Endodermal cell (in vitro differentiated cells): ENCODE measurements at regions not wholly inside any gene's neighbourhood (a gene's known extent, or its start where the extent isn't known, plus 50 kb on each side); places are given as distances from the start of the nearest gene placed in this dataset.

ENCODE experiments used
- DNase-seq: peaks from one replicate; pipeline ENCODE4 v3.0.0-alpha.2; 2017
- H3K27ac ChIP-seq: 2 replicates; pipeline ENCODE4 v1.5.1; 2013; ENCODE audit warnings: mild to moderate bottlenecking, low read depth, low read length, moderate library complexity
- H3K27me3 ChIP-seq: 2 replicates; pipeline ENCODE4 v1.6.1; 2013; ENCODE audit warnings: mild to moderate bottlenecking, low read length, moderate library complexity; ENCODE audit not compliant: insufficient read depth, control insufficient read depth, poor library complexity, severe bottlenecking
- H3K36me3 ChIP-seq: 2 replicates; pipeline ENCODE4 v1.7.0; 2013; ENCODE audit warnings: mild to moderate bottlenecking, low read length, moderate library complexity; ENCODE audit not compliant: control insufficient read depth, insufficient read depth
- H3K4me1 ChIP-seq: one replicate; pipeline ENCODE4 v1.7.0; 2013; ENCODE audit warnings: low read length; ENCODE audit not compliant: control insufficient read depth, insufficient read depth
- H3K4me3 ChIP-seq: 2 replicates; pipeline ENCODE4 v1.5.1; 2013; ENCODE audit warnings: mild to moderate bottlenecking, low read length, moderate library complexity
- H3K9ac ChIP-seq: 2 replicates; pipeline ENCODE4 v1.6.1; 2013; ENCODE audit warnings: mild to moderate bottlenecking, low read length, moderate library complexity; ENCODE audit not compliant: poor library complexity, severe bottlenecking; ENCODE audit errors: extremely low read depth
- H3K9me3 ChIP-seq: 2 replicates; pipeline ENCODE4 v1.6.1; 2013; ENCODE audit warnings: mild to moderate bottlenecking, low read length, moderate library complexity; ENCODE audit not compliant: control insufficient read depth
- H3K27ac Mint-ChIP-seq: 2 replicates; pipeline ENCODE4 v1.8.0; 2020; ENCODE audit warnings: mixed read lengths
- H3K27me3 Mint-ChIP-seq: 2 replicates; pipeline ENCODE4 v1.8.0; 2021; ENCODE audit warnings: mild to moderate bottlenecking, mixed read lengths; ENCODE audit not compliant: insufficient read depth
- H3K36me3 Mint-ChIP-seq: 2 replicates; pipeline ENCODE4 v1.8.0; 2020; ENCODE audit warnings: low read depth, mixed read lengths
- H3K4me1 Mint-ChIP-seq: 2 replicates; pipeline ENCODE4 v1.8.0; 2020; ENCODE audit warnings: mixed read lengths
- H3K4me3 Mint-ChIP-seq: 2 replicates; pipeline ENCODE4 v1.8.0; 2020; ENCODE audit warnings: mild to moderate bottlenecking, moderate library complexity, mixed read lengths
- H3K9me3 Mint-ChIP-seq: 2 replicates; pipeline ENCODE4 v1.8.0; 2020; ENCODE audit warnings: mild to moderate bottlenecking, mixed read lengths
- CTCF ChIP-seq: fragments of 200-600 bp; sonication (generic); conservative IDR thresholded peaks from 2 replicates; pipeline ENCODE4 v1.5.0; 2021; ENCODE audit warnings: antibody characterized with exemption, mild to moderate bottlenecking
- WGBS, 2 experiments: methylation state at CpG; one replicate each; pipeline versions ENCODE4 v1.1.5 to v1.1.7; 2013; ENCODE audit warnings: missing lambda C conversion rate in 2 of 2, mixed read lengths in 1 of 2; ENCODE audit not compliant: insufficient coverage in 1 of 2, insufficient read length in 1 of 2; 5-methylcytosine and 5-hydroxymethylcytosine counted together

- Mint-ChIP-seq H3K4me1 (peaks cover 22% of the 10 kb centered on the region), H3K9me3 (no peaks in the 10 kb centered on the region), H3K4me3 (no peak overlapping the region), H3K27ac (no peak overlapping the region), H3K27me3 (no peaks in the 10 kb centered on the region), H3K36me3 (peaks cover 46% of the 10 kb centered on the region)
- Histone ChIP-seq H3K9ac (no peak overlapping the region), H3K4me3 (no peak overlapping the region), H3K27me3 (no peaks in the 10 kb centered on the region), H3K9me3 (no peaks in the 10 kb centered on the region), H3K27ac (no peak overlapping the region), H3K4me1 (no peaks in the 10 kb centered on the region), H3K36me3 (peaks cover 76% of the 10 kb centered on the region)
- TF ChIP-seq CTCF: no peak
- DNase-seq: no peak
Observed at GRCh38 chr12:23099604-23100003, 474.6 kb downstream of the ETNK1 start.

GRCh38 chr12:23108957-23109356, 484.0 kb downstream of the ETNK1 start:
- H3K4me1 Mint-ChIP-seq: peaks cover 10% of the 10 kb centered on the region
- no peak overlapping the region for H3K9ac ChIP-seq
- H3K36me3 Mint-ChIP-seq: peaks cover 47% of the 10 kb centered on the region

GRCh38 chr12:23113781-23114180, 488.8 kb downstream of the ETNK1 start:
- H3K9me3 ChIP-seq: no peaks in the 10 kb centered on the region
- Mint-ChIP-seq H3K27ac (peak overlapping the region; percentile 19), H3K36me3 (peaks cover 36% of the 10 kb centered on the region), H3K9me3 (no peaks in the 10 kb centered on the region), H3K27me3 (no peaks in the 10 kb centered on the region), H3K4me1 (peaks cover 22% of the 10 kb centered on the region), H3K4me3 (no peak overlapping the region)
- H3K4me1 ChIP-seq: no peaks in the 10 kb centered on the region
- 94 to 96% methylated on average over 3 to 4 of the region's 4 CpGs for WGBS, 2 experiments
- DNase-seq: no peak
- no peak overlapping the region for H3K9ac ChIP-seq
- no peaks in the 10 kb centered on the region for H3K27me3 ChIP-seq
- no peak for TF ChIP-seq CTCF
- peaks cover 38% of the 10 kb centered on the region for H3K36me3 ChIP-seq
- no peak overlapping the region for H3K27ac ChIP-seq
- H3K4me3 ChIP-seq: no peak overlapping the region

More at GRCh38 chr12:23108957-23109356, 484.0 kb downstream of the ETNK1 start:
- no peaks in the 10 kb centered on the region for H3K9me3 ChIP-seq
- no peak overlapping the region for H3K4me3 ChIP-seq
- DNase-seq: no peak
- peaks cover 54% of the 10 kb centered on the region for H3K36me3 ChIP-seq
- Mint-ChIP-seq H3K4me3 (no peak overlapping the region), H3K9me3 (no peaks in the 10 kb centered on the region), H3K27ac (no peak overlapping the region), H3K27me3 (no peaks in the 10 kb centered on the region)
- WGBS, 2 experiments: 83 to 100% methylated on average over 2 to 4 of the region's 4 CpGs
- no peak for TF ChIP-seq CTCF
- no peak overlapping the region for H3K27ac ChIP-seq
- H3K4me1 ChIP-seq: no peaks in the 10 kb centered on the region
- H3K27me3 ChIP-seq: no peaks in the 10 kb centered on the region
